H1 (cell line): ENCODE measurements at regions not wholly inside any gene's neighbourhood (a gene's known extent, or its start where the extent isn't known, plus 50 kb on each side); places are given as distances from the start of the nearest gene placed in this dataset.

ENCODE experiments used
- CEBPB ChIP-seq: IDR thresholded peaks from 2 replicates; pipeline ENCODE4 v1.6.1; 2012; ENCODE audit warnings: low read depth, low read length
- EZH2 ChIP-seq: fragments of 200-600 bp; sonication (generic); IDR thresholded peaks from 2 replicates; pipeline ENCODE4 v1.7.1; 2012; ENCODE audit warnings: low read depth, mild to moderate bottlenecking, moderate library complexity, low read length, inconsistent platforms; ENCODE audit not compliant: severe bottlenecking
- FOSL1 ChIP-seq: IDR thresholded peaks from 2 replicates; pipeline ENCODE4 v1.6.1; 2011; ENCODE audit warnings: mild to moderate bottlenecking, low read depth, low read length, moderate library complexity; ENCODE audit not compliant: insufficient read depth
- POLR2A ChIP-seq, 2 experiments: IDR thresholded peaks; 1 replicate in 1 of 2; 2 replicates in 1 of 2; pipeline ENCODE4 v1.6.1; 2011; ENCODE audit warnings: low read depth in 2 of 2, low read length in 2 of 2, mild to moderate bottlenecking in 2 of 2; ENCODE audit errors: control extremely low read depth in 1 of 2
- POLR2AphosphoS5 ChIP-seq: IDR thresholded peaks from 2 replicates; pipeline ENCODE4 v1.6.1; 2011; ENCODE audit warnings: low read depth, low read length
- RFX5 ChIP-seq: IDR thresholded peaks from 2 replicates; pipeline ENCODE4 v1.6.1; 2011; ENCODE audit warnings: low read depth, low read length, improper control_type of control experiment, borderline replicate concordance
- SP2 ChIP-seq: IDR thresholded peaks from 2 replicates; pipeline ENCODE4 v1.6.1; 2012; ENCODE audit warnings: mild to moderate bottlenecking, low read length, inconsistent platforms
- SP4 ChIP-seq: IDR thresholded peaks from 2 replicates; pipeline ENCODE4 v1.6.1; 2012; ENCODE audit warnings: low read length, inconsistent platforms
- TAF1 ChIP-seq: IDR thresholded peaks from 2 replicates; pipeline ENCODE4 v1.6.1; 2011; ENCODE audit warnings: mild to moderate bottlenecking, low read depth, low read length
- YY1 ChIP-seq: IDR thresholded peaks from 2 replicates; pipeline ENCODE4 v1.6.1; 2011; ENCODE audit warnings: low read depth, mild to moderate bottlenecking, low read length
- TF ChIP-seq, protein P1 (sequence below), 3 experiments: IDR thresholded peaks; 1 replicate in 2 of 3; 2 replicates in 1 of 3; pipeline versions ENCODE4 v1.5.1 to v1.6.1; 2011; ENCODE audit warnings: low read length in 3 of 3, mild to moderate bottlenecking in 3 of 3, inconsistent platforms in 2 of 3, low read depth in 1 of 3, moderate library complexity in 1 of 3; ENCODE audit not compliant: insufficient read depth in 1 of 3; ENCODE audit errors: control extremely low read depth in 1 of 3

DNA sequence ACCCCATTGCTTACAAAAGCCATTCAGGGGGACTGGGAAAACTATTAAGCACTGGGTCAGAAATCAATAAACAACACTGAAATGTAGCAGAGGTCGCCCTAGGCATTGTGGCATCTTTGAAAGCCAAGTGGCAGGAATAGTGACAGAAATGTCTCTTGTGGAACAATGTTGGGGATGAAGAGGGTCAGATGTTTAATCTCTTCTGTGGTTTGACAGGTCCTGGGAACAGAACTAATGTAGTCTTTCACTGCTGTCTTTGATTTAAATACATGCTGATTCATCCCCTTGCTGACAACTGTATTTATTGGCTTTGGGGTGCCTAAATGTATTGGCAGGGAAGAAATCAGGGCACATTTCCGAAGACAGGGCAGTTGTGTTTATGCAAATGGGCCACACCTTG is 194.8 kb downstream of the ATG4C start:
- TF ChIP-seq POLR2AphosphoS5 (no peak), SP2 (no peak), CEBPB (no peak), POLR2A (IDR thresholded peaks at IDR 0.05; ENCODE audit: control extremely low read depth in 1 of 2, low read depth in 2 of 2, low read length in 2 of 2) (no peak), SP4 (no peak), RFX5 (no peak), EZH2 (no peak), YY1 (no peak), FOSL1 (no peak), TAF1 (no peak)
- TF ChIP-seq, protein P1, sequence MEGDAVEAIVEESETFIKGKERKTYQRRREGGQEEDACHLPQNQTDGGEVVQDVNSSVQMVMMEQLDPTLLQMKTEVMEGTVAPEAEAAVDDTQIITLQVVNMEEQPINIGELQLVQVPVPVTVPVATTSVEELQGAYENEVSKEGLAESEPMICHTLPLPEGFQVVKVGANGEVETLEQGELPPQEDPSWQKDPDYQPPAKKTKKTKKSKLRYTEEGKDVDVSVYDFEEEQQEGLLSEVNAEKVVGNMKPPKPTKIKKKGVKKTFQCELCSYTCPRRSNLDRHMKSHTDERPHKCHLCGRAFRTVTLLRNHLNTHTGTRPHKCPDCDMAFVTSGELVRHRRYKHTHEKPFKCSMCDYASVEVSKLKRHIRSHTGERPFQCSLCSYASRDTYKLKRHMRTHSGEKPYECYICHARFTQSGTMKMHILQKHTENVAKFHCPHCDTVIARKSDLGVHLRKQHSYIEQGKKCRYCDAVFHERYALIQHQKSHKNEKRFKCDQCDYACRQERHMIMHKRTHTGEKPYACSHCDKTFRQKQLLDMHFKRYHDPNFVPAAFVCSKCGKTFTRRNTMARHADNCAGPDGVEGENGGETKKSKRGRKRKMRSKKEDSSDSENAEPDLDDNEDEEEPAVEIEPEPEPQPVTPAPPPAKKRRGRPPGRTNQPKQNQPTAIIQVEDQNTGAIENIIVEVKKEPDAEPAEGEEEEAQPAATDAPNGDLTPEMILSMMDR (IDR thresholded peaks at IDR 0.05; ENCODE audit: control extremely low read depth in 1 of 3, insufficient read depth in 1 of 3, low read depth in 1 of 3, low read length in 3 of 3): no peak
